Mesenchymal stem cell (in vitro differentiated cells and primary cell): ENCODE measurements at regions not wholly inside any gene's neighbourhood (a gene's known extent, or its start where the extent isn't known, plus 50 kb on each side); places are given as distances from the start of the nearest gene placed in this dataset.
A peak's percentile ranks its signal among the peaks of the same experiment; 100 is the strongest.

Source experiments
- DNase-seq: peaks from one replicate; pipeline ENCODE4 v3.0.0-alpha.2; 2013
- H2AFZ ChIP-seq: one replicate; pipeline ENCODE4 v1.6.1; 2013; ENCODE audit warnings: low read depth, mild to moderate bottlenecking, control low read depth, inconsistent platforms, low read length, moderate library complexity
- H2AK5ac ChIP-seq: 2 replicates; pipeline ENCODE4 v1.6.1; 2013; ENCODE audit warnings: low read length, moderate library complexity, mild to moderate bottlenecking, inconsistent platforms; ENCODE audit not compliant: severe bottlenecking
- H2BK120ac ChIP-seq: one replicate; pipeline ENCODE4 v1.6.1; 2013; ENCODE audit warnings: low read depth, mild to moderate bottlenecking, inconsistent platforms, low read length, moderate library complexity
- H2BK12ac ChIP-seq, 2 experiments: one replicate each; pipeline ENCODE4 v1.6.1; 2013; ENCODE audit warnings: inconsistent platforms in 2 of 2, low read length in 2 of 2, mild to moderate bottlenecking in 2 of 2, moderate library complexity in 2 of 2, control low read depth in 1 of 2
- H2BK15ac ChIP-seq: one replicate; pipeline ENCODE4 v1.6.1; 2013; ENCODE audit warnings: mild to moderate bottlenecking, low read depth, inconsistent platforms; ENCODE audit not compliant: poor library complexity, severe bottlenecking
- H2BK5ac ChIP-seq: 2 replicates; pipeline ENCODE4 v1.6.1; 2013; ENCODE audit warnings: low read depth, mild to moderate bottlenecking, low read length, control low read depth, inconsistent platforms; ENCODE audit not compliant: poor library complexity, severe bottlenecking
- H3K14ac ChIP-seq, 2 experiments: one replicate each; pipeline ENCODE4 v1.6.1; 2013; ENCODE audit warnings: inconsistent platforms in 2 of 2, low read length in 2 of 2, control low read depth in 1 of 2, mild to moderate bottlenecking in 1 of 2, moderate library complexity in 1 of 2
- H3K18ac ChIP-seq, 2 experiments: one replicate each; pipeline ENCODE4 v1.6.1; 2013; ENCODE audit warnings: inconsistent platforms in 2 of 2, low read length in 2 of 2, control low read depth in 1 of 2, low read depth in 1 of 2, mild to moderate bottlenecking in 1 of 2
- H3K23ac ChIP-seq, 2 experiments: one replicate each; pipeline ENCODE4 v1.6.1; 2013; ENCODE audit warnings: inconsistent platforms in 2 of 2, low read length in 2 of 2, mild to moderate bottlenecking in 2 of 2, moderate library complexity in 2 of 2, control low read depth in 1 of 2
- H3K27ac ChIP-seq: 2 replicates; pipeline ENCODE4 v1.5.1; 2013; ENCODE audit warnings: mild to moderate bottlenecking, moderate library complexity, low read length, control low read depth, inconsistent platforms; ENCODE audit not compliant: poor library complexity, severe bottlenecking
- H3K27me3 ChIP-seq, 2 experiments: 2 replicates each; pipeline versions ENCODE4 v1.6.1 to v1.7.0; 2013; ENCODE audit warnings: low read length in 2 of 2, mild to moderate bottlenecking in 2 of 2, moderate library complexity in 2 of 2, control low read depth in 1 of 2, inconsistent platforms in 1 of 2; ENCODE audit not compliant: control insufficient read depth in 1 of 2, insufficient read depth in 1 of 2
- H3K36me3 ChIP-seq, 2 experiments: 2 replicates each; pipeline versions ENCODE4 v1.6.1 to v1.7.0; 2013; ENCODE audit warnings: low read length in 2 of 2, control low read depth in 1 of 2, inconsistent platforms in 1 of 2, low read depth in 1 of 2, mild to moderate bottlenecking in 1 of 2; ENCODE audit not compliant: insufficient read depth in 2 of 2, control insufficient read depth in 1 of 2
- H3K4ac ChIP-seq, 2 experiments: one replicate each; pipeline ENCODE4 v1.6.1; 2013; ENCODE audit warnings: inconsistent platforms in 2 of 2, low read length in 2 of 2, mild to moderate bottlenecking in 2 of 2, moderate library complexity in 2 of 2, control low read depth in 1 of 2, low read depth in 1 of 2
- H3K4me1 ChIP-seq: 2 replicates; pipeline ENCODE4 v1.6.1; 2013; ENCODE audit warnings: low read depth, low read length, control low read depth; ENCODE audit not compliant: control insufficient read depth, insufficient read depth
- H3K4me2 ChIP-seq: 2 replicates; pipeline ENCODE4 v1.6.1; 2013; ENCODE audit warnings: low read length, mild to moderate bottlenecking, inconsistent platforms; ENCODE audit not compliant: poor library complexity, severe bottlenecking
- H3K4me3 ChIP-seq, 2 experiments: 2 replicates each; pipeline versions ENCODE4 v1.5.1 to v1.7.0; 2013; ENCODE audit warnings: low read length in 2 of 2, mild to moderate bottlenecking in 2 of 2, control low read depth in 1 of 2, low read depth in 1 of 2; ENCODE audit not compliant: insufficient read depth in 1 of 2
- H3K79me1 ChIP-seq: replicated peaks from 2 replicates; pipeline ENCODE4 v1.6.1; 2013; ENCODE audit warnings: mild to moderate bottlenecking, control low read depth, low read length, inconsistent platforms; ENCODE audit not compliant: poor library complexity, severe bottlenecking
- H3K9ac ChIP-seq: 2 replicates; pipeline ENCODE4 v1.7.0; 2013; ENCODE audit warnings: mild to moderate bottlenecking, low read length, moderate library complexity
- H3K9me3 ChIP-seq: 2 replicates; pipeline ENCODE4 v1.7.0; 2013; ENCODE audit warnings: mild to moderate bottlenecking, low read length; ENCODE audit not compliant: control insufficient read depth
- H4K8ac ChIP-seq: one replicate; pipeline ENCODE4 v1.6.1; 2013; ENCODE audit warnings: inconsistent platforms, mild to moderate bottlenecking, low read length, moderate library complexity
- H4K91ac ChIP-seq: one replicate; pipeline ENCODE4 v1.6.1; 2013; ENCODE audit warnings: mild to moderate bottlenecking, low read length, inconsistent platforms
- WGBS: methylation state at CpG from one replicate; pipeline ENCODE4 v1.1.7; 2013; ENCODE audit warnings: mixed read lengths; 5-methylcytosine and 5-hydroxymethylcytosine counted together

DNA sequence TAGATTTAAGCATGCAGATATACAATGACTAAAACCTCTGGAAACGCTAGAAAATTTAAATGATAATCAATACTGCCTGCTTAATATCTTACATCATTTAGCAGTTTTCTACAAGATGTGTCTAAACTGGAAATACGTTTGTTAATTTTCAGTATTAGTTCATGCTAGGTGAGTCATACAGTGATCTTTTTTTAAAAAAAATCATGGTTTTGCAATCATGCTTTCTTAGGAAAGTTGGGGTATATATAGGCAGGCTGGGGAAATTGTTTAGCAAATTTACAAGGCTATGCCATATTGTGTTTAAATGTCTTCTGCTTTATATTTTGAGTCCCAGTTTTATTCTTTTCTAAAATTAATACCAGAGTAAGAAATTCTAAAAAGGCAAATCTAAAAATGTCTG lies 245.4 kb upstream of the SPRY2 start:
- Histone ChIP-seq H3K9ac (no peak overlapping the region), H3K27me3 (no peaks in the 10 kb centered on the region), H3K4ac (no peak overlapping the region), H3K4me2 (no peak overlapping the region), H3K27ac (no peak overlapping the region), H3K14ac (no peak overlapping the region), H4K8ac (no peak overlapping the region), H2BK120ac (no peak overlapping the region), H3K4me3 (no peak overlapping the region), H4K91ac (no peak overlapping the region), H2BK15ac (no peak overlapping the region), H3K9me3 (peaks cover 20% of the 10 kb centered on the region), H2BK5ac (no peak overlapping the region), H2BK12ac (no peak overlapping the region), H3K4me1 (no peaks in the 10 kb centered on the region), H3K18ac (no peak overlapping the region), H2AFZ (no peak overlapping the region), H2AK5ac (no peak overlapping the region), H3K36me3 (no peaks in the 10 kb centered on the region), H3K23ac (no peak overlapping the region), H3K79me1 (no peaks in the 10 kb centered on the region)
- 100% methylated on average over 1 of the region's 2 CpGs for WGBS
- peak; percentile 19 for DNase-seq

DNA sequence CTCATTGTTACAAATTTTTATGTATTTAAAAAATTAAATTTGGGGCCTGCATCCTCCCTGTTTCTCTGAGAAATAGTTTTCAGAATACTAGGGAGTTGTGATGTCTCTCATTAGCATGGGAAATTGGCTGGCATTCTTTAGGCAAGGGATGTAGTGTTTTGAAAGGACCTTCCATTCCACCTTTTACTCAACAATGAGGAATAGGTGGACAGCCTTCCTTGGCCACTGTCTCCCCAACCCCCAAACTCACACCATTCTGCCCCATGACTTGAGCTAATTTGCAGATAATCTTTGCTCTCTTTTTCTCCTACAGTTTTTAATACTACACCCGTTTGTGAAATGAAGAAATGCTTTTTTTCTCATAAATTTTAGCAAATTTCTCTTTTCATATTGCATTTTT lies 244.6 kb upstream of the SPRY2 start:
- H3K79me1 ChIP-seq = no peaks in the 10 kb centered on the region
- H3K4ac ChIP-seq = no peak overlapping the region
- no peak overlapping the region for H4K8ac ChIP-seq
- H3K4me1 ChIP-seq = no peaks in the 10 kb centered on the region
- H2AFZ ChIP-seq = no peak overlapping the region
- H2BK120ac ChIP-seq = no peak overlapping the region
- no peaks in the 10 kb centered on the region for H3K36me3 ChIP-seq
- no peak overlapping the region for H3K4me2 ChIP-seq
- H3K18ac ChIP-seq = no peak overlapping the region
- no peak overlapping the region for H3K23ac ChIP-seq
- no peak overlapping the region for H2BK12ac ChIP-seq
- no peak overlapping the region for H3K14ac ChIP-seq
- DNase-seq = no peak
- H2BK5ac ChIP-seq = no peak overlapping the region
- no peak overlapping the region for H2AK5ac ChIP-seq
- no CpG with 5 or more reads among the region's 1 CpG for WGBS
- no peaks in the 10 kb centered on the region for H3K27me3 ChIP-seq
- H3K4me3 ChIP-seq = no peak overlapping the region
- H3K9ac ChIP-seq = no peak overlapping the region
- peaks cover 17% of the 10 kb centered on the region for H3K9me3 ChIP-seq
- H4K91ac ChIP-seq = no peak overlapping the region
- no peak overlapping the region for H2BK15ac ChIP-seq
- no peak overlapping the region for H3K27ac ChIP-seq

DNA sequence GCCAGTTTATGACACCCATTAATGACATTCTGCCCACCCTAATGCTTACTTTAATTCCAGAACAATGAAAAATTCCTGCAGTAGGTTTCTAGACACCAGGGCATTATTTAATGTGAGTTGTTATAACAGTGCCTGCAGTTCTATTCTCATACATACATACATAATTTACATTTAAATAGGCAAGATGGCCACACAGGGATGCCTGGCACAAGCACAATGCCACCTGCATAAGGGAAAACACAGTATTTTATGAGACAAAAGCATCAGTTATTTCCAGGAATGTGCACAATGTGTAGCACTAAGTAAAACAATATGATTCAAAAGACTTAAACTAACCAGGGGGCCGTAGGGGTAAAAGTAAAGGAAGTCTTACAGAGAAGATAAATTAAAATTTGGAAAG lies 243.9 kb upstream of the SPRY2 start:
- no peak for DNase-seq
- peaks cover 11% of the 10 kb centered on the region for H3K9me3 ChIP-seq
- no peak overlapping the region for H3K4me3 ChIP-seq
- H2BK120ac ChIP-seq = no peak overlapping the region
- no peaks in the 10 kb centered on the region for H3K4me1 ChIP-seq
- no peaks in the 10 kb centered on the region for H3K36me3 ChIP-seq
- no peak overlapping the region for H2AK5ac ChIP-seq
- WGBS = no CpG with 5 or more reads among the region's 1 CpG
- no peak overlapping the region for H3K18ac ChIP-seq
- H2BK15ac ChIP-seq = no peak overlapping the region
- no peak overlapping the region for H3K14ac ChIP-seq
- no peak overlapping the region for H4K91ac ChIP-seq
- no peak overlapping the region for H3K4ac ChIP-seq
- H3K23ac ChIP-seq = no peak overlapping the region
- no peak overlapping the region for H3K4me2 ChIP-seq
- H4K8ac ChIP-seq = no peak overlapping the region
- no peak overlapping the region for H3K9ac ChIP-seq
- no peak overlapping the region for H2BK5ac ChIP-seq
- H3K27me3 ChIP-seq = no peaks in the 10 kb centered on the region
- no peaks in the 10 kb centered on the region for H3K79me1 ChIP-seq
- H3K27ac ChIP-seq = no peak overlapping the region
- no peak overlapping the region for H2BK12ac ChIP-seq
- no peak overlapping the region for H2AFZ ChIP-seq

DNA sequence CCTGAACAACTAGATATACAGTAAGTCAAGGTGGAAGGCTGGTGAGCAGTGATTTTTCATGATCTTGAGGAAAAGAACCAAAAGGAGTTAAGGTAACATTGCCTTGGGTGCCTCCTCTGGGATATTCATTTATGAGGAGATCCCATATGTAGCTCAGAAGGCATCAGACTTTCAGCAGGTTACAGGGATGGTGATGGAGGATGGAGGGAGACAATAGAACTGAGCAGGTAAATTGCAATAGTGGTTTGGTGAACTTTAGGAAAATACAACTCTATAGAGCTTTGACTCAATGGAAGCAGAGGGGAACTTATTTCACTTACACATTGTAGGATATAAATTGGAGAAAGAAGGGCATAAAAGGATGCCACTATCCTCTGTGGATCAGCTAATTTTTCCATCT lies 243.4 kb upstream of the SPRY2 start:
- H2AK5ac ChIP-seq = no peak overlapping the region
- no peak overlapping the region for H3K9ac ChIP-seq
- H3K4me3 ChIP-seq = no peak overlapping the region
- no peak overlapping the region for H4K8ac ChIP-seq
- no peak overlapping the region for H3K14ac ChIP-seq
- no peak overlapping the region for H2AFZ ChIP-seq
- H3K4me1 ChIP-seq = no peaks in the 10 kb centered on the region
- no peaks in the 10 kb centered on the region for H3K27me3 ChIP-seq
- no peak overlapping the region for H3K18ac ChIP-seq
- no peak overlapping the region for H2BK5ac ChIP-seq
- H2BK12ac ChIP-seq = no peak overlapping the region
- H3K36me3 ChIP-seq = no peaks in the 10 kb centered on the region
- no peak overlapping the region for H3K4ac ChIP-seq
- H3K23ac ChIP-seq = no peak overlapping the region
- H3K27ac ChIP-seq = no peak overlapping the region
- H3K79me1 ChIP-seq = no peaks in the 10 kb centered on the region
- no peak for DNase-seq
- peaks cover 6% of the 10 kb centered on the region for H3K9me3 ChIP-seq
- no peak overlapping the region for H2BK120ac ChIP-seq
- H3K4me2 ChIP-seq = no peak overlapping the region
- H2BK15ac ChIP-seq = no peak overlapping the region
- H4K91ac ChIP-seq = no peak overlapping the region
